Spleen (tissue), 7 donors: ENCODE measurements at regions not wholly inside any gene's neighbourhood (a gene's known extent, or its start where the extent isn't known, plus 50 kb on each side); places are given as distances from the start of the nearest gene placed in this dataset.

ENCODE experiments used
- POLR2A ChIP-seq, 3 donors: fragments of 450-650 bp; IDR thresholded peaks; one replicate each; pipeline ENCODE4 v1.5.1; 2017; ENCODE audit warnings: antibody characterized with exemption in 3 of 3, mild to moderate bottlenecking in 1 of 3
- POLR2AphosphoS5 ChIP-seq, 3 donors: sonication (generic); formaldehyde crosslinking; IDR thresholded peaks; one replicate each; pipeline ENCODE4 v1.5.1; 2017; ENCODE audit warnings: antibody characterized with exemption in 3 of 3
- TF ChIP-seq, protein P1 (sequence below), 11 experiments: fragments of 200-600 bp in 7 of 11; fragments of 450-650 bp in 4 of 11; sonication (generic) in 4 of 11; IDR thresholded peaks in 8 of 11; conservative IDR thresholded peaks in 3 of 11; 1 replicate in 7 of 11; 2 replicates in 4 of 11; pipeline versions ENCODE4 v1.4.0 to v1.8.0; 2016 to 2021; ENCODE audit warnings: antibody characterized with exemption in 11 of 11, inconsistent platforms in 4 of 11, mild to moderate bottlenecking in 1 of 11
- donor health status: DM: no; HTN: no; CAD: no; lungs with moderate emphysema.
- donor health status: DM: no; HTN: no; CAD: no.
- donor health status: DM: no; HTN: no; CAD: no.

DNA sequence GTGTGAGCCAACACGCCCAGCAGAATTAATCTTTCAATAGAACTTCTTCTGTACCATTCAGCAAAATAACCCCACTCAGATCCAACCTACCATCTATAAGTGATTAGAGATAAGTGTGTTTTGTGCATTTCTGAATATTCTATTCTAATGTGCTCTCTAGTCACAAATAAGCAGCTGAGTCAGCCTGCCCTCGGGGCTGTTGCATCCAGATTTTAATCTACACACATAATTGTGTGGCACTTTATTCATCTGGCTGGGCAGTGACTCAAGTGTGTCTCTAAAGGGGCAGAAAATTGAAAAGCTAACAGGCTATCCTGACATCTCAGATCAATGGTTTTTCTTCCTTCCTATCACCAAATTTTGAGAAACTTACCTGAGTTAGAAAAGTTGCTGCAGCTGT is 60.3 kb downstream of the PRR15 start:
- TF ChIP-seq, protein P1, sequence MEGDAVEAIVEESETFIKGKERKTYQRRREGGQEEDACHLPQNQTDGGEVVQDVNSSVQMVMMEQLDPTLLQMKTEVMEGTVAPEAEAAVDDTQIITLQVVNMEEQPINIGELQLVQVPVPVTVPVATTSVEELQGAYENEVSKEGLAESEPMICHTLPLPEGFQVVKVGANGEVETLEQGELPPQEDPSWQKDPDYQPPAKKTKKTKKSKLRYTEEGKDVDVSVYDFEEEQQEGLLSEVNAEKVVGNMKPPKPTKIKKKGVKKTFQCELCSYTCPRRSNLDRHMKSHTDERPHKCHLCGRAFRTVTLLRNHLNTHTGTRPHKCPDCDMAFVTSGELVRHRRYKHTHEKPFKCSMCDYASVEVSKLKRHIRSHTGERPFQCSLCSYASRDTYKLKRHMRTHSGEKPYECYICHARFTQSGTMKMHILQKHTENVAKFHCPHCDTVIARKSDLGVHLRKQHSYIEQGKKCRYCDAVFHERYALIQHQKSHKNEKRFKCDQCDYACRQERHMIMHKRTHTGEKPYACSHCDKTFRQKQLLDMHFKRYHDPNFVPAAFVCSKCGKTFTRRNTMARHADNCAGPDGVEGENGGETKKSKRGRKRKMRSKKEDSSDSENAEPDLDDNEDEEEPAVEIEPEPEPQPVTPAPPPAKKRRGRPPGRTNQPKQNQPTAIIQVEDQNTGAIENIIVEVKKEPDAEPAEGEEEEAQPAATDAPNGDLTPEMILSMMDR (IDR thresholded peaks at IDR 0.05 in 8 of 11, conservative IDR thresholded peaks at IDR 0.05 in 3 of 11), result no peak
- TF ChIP-seq POLR2A (IDR thresholded peaks at IDR 0.05) (no peak), POLR2AphosphoS5 (IDR thresholded peaks at IDR 0.05) (no peak)
